ENCODE measurements at regions not wholly inside any gene's neighbourhood (a gene's known extent, or its start where the extent isn't known, plus 50 kb on each side); places are given as distances from the start of the nearest gene placed in this dataset.

DNA sequence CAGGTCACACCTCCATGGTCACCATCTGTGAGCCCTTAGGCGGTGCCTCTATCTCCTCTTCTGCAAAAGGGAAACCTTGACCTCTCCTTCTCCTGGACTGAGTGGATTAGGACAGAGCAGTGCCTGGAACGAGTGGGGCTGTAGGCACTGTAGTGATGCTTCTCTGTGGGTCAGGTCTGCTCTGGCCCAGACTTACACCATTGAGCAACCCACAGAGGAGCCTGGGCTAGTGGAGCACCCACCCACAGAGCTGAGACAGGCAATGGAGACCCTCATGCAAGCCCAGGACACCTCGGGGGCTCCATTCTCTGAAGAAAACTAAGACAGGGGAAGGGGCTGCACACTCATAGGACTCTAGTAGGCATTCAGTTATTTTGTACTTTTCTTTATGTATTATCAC lies 400.6 kb downstream of the GADD45G start:
- FAIRE-seq: no peak
- DNase-seq (ENCODE audit: insufficient read length, low spot score): no peak

- peak; percentile 42 for FAIRE-seq
- no peak for DNase-seq (ENCODE audit: insufficient read length, low spot score)
Observed at GRCh38 chr9:90007516-90008440, 403.0 kb downstream of the GADD45G start.

DNA sequence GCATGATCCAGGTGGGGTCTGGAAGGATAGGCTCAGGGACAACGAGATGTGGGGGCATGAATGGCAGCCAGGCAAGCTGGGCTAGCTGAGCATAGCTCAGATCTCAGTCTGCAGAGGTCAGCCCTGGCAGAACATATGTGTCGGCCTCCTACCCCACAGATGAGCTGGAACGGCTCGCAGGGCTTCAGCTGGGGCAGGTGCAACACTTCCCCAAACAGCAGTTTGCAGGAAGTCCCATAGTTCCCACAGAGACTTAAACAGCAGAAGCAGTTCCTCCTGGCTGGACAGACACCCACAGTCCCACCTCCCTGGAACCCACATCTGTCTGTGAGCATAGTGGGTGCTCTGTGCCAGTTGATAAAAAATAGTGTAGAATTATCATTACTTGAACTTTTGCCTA lies 404.6 kb downstream of the GADD45G start:
- DNase-seq (ENCODE audit: insufficient read length, low spot score): no peak
- FAIRE-seq: no peak

DNA sequence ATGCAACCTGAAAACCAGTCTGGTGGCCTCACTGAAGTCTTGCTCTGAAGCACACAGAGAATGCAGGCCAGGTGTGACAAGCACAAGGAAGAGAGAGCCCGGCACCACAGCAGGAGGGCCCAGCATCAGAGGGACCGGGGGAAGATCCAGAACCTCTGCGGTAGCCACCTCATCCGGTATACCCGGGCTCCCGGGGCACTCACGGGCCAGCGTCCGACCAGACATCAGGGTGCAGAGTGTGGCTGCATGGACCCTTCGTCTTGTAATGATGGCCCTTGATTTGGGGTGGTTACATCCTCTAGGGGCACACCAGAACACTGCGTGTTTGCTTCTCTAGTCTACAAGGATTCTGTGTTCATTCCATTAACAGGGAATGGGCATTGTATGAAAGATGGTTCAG lies 406.0 kb downstream of the GADD45G start:
- DNase-seq (ENCODE audit: insufficient read length, low spot score) (no peak), FAIRE-seq (no peak)

DNA sequence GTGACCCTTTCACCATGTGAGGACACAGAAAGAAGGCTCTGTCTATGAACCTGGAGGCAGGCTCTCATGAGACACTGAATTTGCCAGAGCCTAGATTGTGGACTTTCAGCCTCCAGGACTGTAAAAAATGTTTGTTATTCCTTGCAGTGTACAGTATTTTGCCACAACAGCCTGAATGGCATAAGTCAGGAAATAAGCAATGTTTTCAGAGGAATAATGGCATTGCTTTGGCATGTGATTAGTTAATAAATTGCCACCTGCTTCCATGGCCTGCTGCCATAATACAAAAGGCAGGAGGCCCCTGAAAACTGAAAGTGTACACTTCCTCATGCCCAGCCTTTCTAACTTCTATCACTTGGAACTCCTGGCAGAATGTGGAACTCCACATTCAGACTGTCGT lies 408.1 kb downstream of the GADD45G start:
- FAIRE-seq (no peak), DNase-seq (ENCODE audit: insufficient read length, low spot score) (no peak)

GRCh38 chr9:90013778-90014177 lies 409.0 kb downstream of the GADD45G start:
- FAIRE-seq (no peak), DNase-seq (ENCODE audit: insufficient read length, low spot score) (no peak)

DNA sequence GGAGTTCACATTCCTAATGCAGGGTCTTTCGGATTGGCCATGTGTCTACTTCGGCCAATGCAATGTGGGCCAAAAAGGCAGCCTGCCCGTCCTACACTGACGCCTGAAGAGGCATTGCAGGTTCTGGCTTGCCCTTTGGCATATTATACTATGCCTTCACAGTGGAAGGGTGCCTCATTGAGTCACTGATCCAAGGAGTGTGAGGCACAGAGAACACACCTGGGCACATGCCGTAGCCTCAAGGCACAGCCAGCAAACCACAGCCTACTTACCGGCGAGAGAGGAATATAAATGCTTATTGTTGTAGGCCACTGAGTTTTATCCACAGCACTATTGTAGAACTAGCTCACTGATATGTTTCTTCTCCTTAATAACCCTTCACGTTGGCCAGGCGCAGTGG lies 409.6 kb downstream of the GADD45G start:
- DNase-seq (ENCODE audit: insufficient read length, low spot score): no peak
- FAIRE-seq: no peak

GRCh38 chr9:90016272-90016671 lies 411.5 kb downstream of the GADD45G start:
- DNase-seq (ENCODE audit: insufficient read length, low spot score): no peak
- FAIRE-seq: no peak

DNA sequence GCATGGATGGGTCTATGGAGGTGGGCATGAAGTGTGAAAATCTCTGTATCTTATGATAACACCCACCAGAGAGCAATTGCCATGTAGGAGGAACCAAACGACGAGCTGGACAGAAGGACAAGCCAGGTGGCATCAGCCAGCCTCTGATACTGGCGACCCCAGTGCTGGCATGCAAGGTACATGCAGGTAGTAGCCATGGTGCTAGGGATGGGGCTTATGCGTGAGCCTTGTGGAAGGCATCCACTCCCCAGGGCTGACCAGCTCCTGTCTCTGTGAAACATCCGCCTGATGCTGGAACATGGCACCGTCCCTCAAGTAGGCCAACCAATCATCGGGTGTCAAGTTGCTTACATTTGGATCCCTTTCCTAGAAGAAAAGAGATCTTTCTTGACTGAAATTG lies 412.9 kb downstream of the GADD45G start:
- DNase-seq (ENCODE audit: insufficient read length, low spot score): no peak
- FAIRE-seq: no peak

DNA sequence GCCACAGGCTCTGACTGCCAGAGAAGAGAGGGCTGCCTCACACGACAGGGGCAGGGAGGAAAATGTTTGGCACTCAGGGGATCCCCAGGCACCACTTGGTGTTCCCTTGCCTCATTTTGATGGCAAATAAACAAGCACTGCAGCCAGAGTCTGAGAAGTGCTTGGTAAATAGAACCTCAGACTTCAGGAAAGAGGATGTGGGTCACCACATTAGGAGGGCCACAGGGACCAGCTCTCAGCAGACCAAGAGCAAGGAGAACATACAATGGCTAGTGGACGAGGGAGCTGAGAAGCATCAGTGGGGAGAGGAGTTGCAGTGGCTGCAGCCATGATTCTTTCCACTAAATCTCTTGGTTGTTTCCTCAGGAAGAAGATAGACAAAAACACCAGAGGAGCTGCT lies 413.9 kb downstream of the GADD45G start:
- DNase-seq (ENCODE audit: insufficient read length, low spot score) (no peak), FAIRE-seq (no peak)

DNA sequence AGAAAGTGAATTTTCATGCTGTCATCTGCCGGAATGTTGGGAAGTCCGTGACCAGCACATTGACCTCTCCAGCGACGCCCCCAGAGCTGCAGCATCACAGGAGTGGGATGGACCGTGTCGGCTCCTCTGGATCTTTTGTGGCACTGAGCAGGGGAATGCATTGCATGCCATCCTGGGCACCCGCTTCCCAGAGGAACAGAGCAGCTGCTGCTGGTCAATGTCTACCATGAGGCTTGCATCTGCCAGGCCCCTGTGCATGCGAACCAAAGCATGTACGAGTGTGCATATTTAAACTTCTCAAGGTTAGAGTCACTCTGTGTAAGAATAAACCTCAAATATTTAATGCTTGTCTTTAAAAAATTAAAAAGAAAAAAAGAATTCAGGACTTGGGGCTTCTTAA lies 414.8 kb downstream of the GADD45G start:
- no peak for DNase-seq (ENCODE audit: insufficient read length, low spot score)
- no peak for FAIRE-seq

DNA sequence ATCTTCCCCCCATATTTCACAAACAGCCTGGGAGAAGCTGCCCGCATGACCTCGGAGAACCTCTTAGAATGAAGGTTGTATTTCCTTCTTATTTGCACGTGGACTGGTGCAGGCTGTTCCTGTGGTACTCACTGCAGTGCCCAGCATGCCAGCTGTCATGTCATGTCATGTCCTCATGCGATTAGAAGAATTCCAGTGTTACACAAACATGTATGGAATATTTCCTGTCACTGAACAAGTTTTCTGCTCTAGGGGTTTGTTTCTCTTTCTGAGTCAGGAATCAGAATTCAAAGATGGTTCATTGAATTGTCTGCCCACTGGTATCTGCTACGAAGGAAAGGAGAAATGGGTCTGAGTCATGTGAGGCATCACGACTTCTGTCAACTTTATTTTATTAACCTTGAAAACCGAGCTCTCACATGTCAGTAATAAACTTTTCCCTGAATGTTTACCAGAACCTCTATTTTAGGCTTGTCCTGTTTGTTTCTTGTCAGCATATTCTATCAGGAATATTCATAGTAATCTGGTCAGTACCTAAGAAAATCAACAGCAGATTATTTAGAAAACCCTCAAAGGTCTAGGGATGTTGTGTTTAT lies 415.6 kb downstream of the GADD45G start:
- FAIRE-seq: no peak
- DNase-seq (ENCODE audit: insufficient read length, low spot score): no peak

- DNase-seq (ENCODE audit: insufficient read length, low spot score) (no peak), FAIRE-seq (no peak)
Observed at GRCh38 chr9:90021216-90021906, 416.5 kb downstream of the GADD45G start.

DNA sequence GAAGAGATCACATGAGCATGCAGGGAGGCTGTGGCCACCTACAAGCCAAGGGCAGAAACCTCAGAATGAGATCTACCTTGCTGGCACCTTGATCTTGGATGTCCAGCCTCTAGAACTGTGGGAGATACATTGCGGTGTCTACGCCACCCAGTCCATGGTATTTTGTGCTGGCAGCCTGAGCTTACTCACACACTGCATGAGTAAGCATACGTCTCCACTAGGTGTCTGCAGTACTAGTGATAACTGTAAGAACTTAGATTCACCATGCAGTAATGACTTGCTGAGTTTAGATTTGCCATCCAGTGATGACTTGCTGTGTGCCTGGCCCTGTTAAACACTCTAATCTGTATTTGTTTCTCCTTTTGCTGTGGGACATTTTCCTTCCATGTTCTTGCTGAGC lies 417.7 kb downstream of the GADD45G start:
- FAIRE-seq: no peak
- DNase-seq (ENCODE audit: insufficient read length, low spot score): no peak

- no peak for FAIRE-seq
- no peak for DNase-seq (ENCODE audit: insufficient read length, low spot score)
Observed at GRCh38 chr9:90023861-90024260, 419.0 kb downstream of the GADD45G start.

DNA sequence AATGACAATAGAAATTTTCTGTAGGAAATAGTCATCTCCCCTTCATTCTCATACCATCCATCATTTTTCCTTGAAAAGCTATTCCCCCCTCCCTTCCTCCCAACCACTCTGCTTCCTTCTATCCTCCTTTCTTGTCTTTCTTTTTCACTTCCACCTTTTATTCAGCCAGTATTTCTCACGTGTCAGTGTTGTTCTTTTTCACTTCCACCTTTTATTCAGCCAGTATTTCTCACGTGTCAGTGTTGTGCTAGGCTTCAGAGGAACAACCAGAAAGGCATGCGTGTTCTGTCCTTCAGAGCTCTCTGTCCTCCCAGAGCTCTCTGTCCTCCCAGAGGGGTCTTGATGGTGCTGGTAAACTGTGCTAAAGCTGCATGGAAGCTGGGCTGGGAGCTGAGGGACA lies 419.6 kb downstream of the GADD45G start:
- peak; percentile 74 for FAIRE-seq
- DNase-seq (ENCODE audit: insufficient read length, low spot score): no peak

DNA sequence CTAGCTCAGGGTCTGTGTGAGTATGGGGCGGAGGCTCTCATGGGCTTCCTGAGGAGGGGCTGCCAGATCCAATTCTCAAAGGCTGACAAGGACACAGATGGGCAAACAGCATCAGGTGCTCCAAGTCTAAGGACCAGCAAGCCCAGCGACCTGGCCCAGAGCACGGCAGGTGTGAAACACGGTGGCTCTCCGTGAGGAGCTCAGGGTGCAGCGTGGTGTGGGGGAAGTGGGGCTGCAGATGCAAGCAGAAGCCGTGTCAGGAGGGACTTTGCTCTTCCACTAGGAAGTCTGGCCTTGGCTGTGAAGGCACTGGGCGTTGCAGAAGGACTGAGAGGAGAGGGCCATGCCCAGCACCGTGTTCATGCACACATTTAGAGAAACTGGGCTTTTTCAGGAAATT lies 420.0 kb downstream of the GADD45G start:
- no peak for FAIRE-seq
- no peak for DNase-seq (ENCODE audit: insufficient read length, low spot score)

GRCh38 chr9:90025816-90026215 lies 421.0 kb downstream of the GADD45G start:
- FAIRE-seq: no peak
- no peak for DNase-seq (ENCODE audit: insufficient read length, low spot score)

DNA sequence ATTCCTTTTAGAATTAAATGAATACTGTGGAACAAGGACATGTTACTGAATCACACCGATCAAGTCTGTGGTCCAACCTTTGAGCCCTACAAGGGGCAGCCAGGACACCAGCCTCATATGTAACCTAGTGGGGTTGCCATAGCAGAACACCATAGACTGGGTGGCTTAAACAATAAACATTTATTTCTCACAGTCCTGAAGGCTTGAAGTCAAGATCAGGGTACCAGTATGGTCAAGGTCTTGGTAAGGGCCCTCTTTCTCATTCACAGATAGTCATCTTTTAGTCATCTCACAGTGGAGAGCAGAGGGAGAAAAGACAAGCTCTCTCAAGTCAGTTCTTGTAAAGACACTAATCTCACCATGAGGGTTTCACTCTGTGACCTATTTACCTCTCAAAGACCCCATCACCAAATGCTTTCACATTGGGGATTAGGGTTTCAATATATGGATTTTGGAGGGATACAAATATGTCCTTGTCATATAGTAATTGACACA lies 422.5 kb downstream of the GADD45G start:
- FAIRE-seq: no peak
- DNase-seq (ENCODE audit: insufficient read length, low spot score): no peak

DNA sequence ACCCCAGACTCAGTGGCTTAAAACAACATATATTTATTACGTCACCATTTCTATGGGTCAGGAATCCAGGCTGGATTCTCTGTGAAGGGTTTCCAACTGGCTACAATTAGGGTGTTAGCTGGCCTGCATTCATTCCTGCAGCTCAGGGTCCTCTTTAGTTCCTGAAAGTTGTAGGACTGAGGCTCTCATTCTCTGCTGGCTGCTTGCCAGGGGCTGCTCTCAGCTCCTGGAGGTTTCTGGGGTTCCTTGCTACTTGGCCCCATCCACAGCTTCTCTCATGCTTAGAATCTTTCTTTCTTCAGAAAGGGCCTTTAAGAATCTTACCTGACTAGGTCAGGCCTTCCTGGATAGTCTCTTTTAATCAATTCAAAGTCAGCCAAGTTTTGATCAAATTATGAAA lies 424.6 kb downstream of the GADD45G start:
- DNase-seq (ENCODE audit: insufficient read length, low spot score) (no peak), FAIRE-seq (no peak)

DNA sequence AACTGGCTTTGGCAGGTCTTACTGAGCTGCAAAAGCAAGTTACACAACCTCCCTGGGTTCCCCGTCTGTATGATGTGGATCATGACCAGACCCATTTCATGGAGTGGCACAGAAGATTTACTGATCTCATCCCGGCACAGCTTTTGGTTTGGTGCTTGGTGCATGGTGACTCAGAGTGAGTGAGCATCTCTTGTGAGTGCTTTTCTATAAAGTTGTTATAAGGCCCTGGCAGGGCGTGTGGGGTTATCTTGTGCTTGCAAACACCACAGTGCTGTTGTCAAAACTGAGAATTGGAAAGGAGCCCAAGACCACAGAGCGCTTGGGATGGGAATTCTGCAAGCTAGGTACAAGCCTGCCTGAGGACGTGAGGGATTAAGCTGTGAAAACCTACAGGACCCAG lies 425.2 kb downstream of the GADD45G start:
- no peak for DNase-seq (ENCODE audit: insufficient read length, low spot score)
- no peak for FAIRE-seq
